Esophagus muscularis mucosa (tissue), 2 donors: ENCODE measurements at regions not wholly inside any gene's neighbourhood (a gene's known extent, or its start where the extent isn't known, plus 50 kb on each side); places are given as distances from the start of the nearest gene placed in this dataset.
"Not testable (repeated sequence)": the region's sequence is repeated elsewhere in the genome, so short reads cannot be mapped to it uniquely, and the experiment has no call there.

ENCODE experiments used
- POLR2A ChIP-seq: fragments of 450-650 bp; IDR thresholded peaks from one replicate; pipeline ENCODE4 v1.6.1; 2017; ENCODE audit warnings: antibody characterized with exemption, moderate library complexity, mild to moderate bottlenecking, low read depth
- POLR2AphosphoS5 ChIP-seq, 2 donors: sonication (generic); formaldehyde crosslinking; IDR thresholded peaks; one replicate each; pipeline ENCODE4 v1.6.1; 2017; ENCODE audit warnings: antibody characterized with exemption in 2 of 2

DNA sequence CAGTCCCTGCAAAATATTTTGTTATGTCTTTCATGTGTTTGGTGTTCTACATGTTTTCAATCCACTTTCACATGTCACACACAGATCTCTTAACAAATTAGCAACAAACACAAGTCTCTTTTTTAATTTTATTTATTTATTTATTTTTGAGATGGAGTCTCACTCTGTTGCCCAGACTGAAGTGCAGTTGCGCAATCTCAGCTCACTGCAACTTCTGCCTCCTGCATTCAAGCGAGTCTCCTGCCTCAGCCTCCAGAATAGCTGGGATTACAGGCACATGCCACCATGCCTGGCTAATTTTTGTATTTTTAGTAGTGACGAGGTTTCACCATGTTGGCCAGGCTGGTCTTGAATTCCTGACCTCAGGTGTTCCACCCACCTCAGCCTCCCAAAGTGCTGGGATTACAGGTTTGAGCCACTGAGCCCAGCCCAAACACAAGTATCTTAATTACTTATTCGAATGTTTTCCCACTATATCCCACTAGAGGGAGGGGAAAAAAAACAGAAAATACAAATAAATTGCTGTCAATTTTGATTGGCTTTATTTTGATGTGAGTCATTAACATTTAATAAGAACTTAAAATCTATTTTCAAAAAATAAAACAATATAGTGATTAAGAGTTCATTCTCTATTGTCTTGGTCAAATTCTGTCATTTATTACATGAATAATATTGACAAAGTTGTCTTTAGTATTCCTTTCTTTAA is 1641.0 kb upstream of the CELF4 start:
- TF ChIP-seq POLR2A; POLR2AphosphoS5 (IDR thresholded peaks at IDR 0.05): not testable (repeated sequence)
